Lower lobe of right lung (tissue), 2 donors: ENCODE measurements at regions not wholly inside any gene's neighbourhood (a gene's known extent, or its start where the extent isn't known, plus 50 kb on each side); places are given as distances from the start of the nearest gene placed in this dataset.

Experiments used
- ATAC-seq, 2 donors: fragments of 200-7000 bp; cut with Tn5 transposase; one replicate each; pipeline ENCODE4 v1.9.1; 2020 to 2022; ENCODE audit warnings: mild to moderate bottlenecking in 2 of 2, moderate library complexity in 2 of 2
- DNase-seq: peaks from one replicate; pipeline ENCODE4 v3.0.0-alpha.2; 2020
- H3K27ac ChIP-seq: fragments of 200-600 bp; one replicate; pipeline ENCODE4 v1.8.0; 2022
- H3K27me3 ChIP-seq: fragments of 200-600 bp; one replicate; pipeline ENCODE4 v1.8.0; 2022; ENCODE audit warnings: low read depth
- H3K36me3 ChIP-seq: fragments of 200-600 bp; one replicate; pipeline ENCODE4 v1.8.0; 2022; ENCODE audit warnings: mild to moderate bottlenecking
- H3K4me1 ChIP-seq: fragments of 200-600 bp; one replicate; pipeline ENCODE4 v1.8.0; 2022
- H3K4me3 ChIP-seq: fragments of 200-600 bp; one replicate; pipeline ENCODE4 v1.8.0; 2022; ENCODE audit warnings: mild to moderate bottlenecking
- H3K9me3 ChIP-seq: fragments of 200-600 bp; one replicate; pipeline ENCODE4 v1.8.0; 2022
- intact Hi-C: fragments of 100-400 bp; cut with DNase I; formaldehyde crosslinking; loops from one replicate; pipeline ENCODE4 v1.11.0; 2022
- TF ChIP-seq, protein P1 (sequence below): fragments of 200-600 bp; IDR thresholded peaks from one replicate; pipeline ENCODE4 v1.8.0; 2022; ENCODE audit warnings: antibody characterized with exemption, mild to moderate bottlenecking
- donor health status: DM: no; HTN: yes; CAD: no; lungs with severe emphysema.

GRCh38 chr4:162350331-162350730 lies 186.5 kb upstream of the FSTL5 start:
- DNase-seq (no peak), ATAC-seq (no peak)
- intact Hi-C loops: no loop called here
- H3K4me1 ChIP-seq: no peaks in the 10 kb centered on the region
- no peak overlapping the region for H3K4me3 ChIP-seq
- H3K36me3 ChIP-seq: no peaks in the 10 kb centered on the region
- H3K27ac ChIP-seq: no peak overlapping the region
- H3K27me3 ChIP-seq: no peaks in the 10 kb centered on the region
- TF ChIP-seq, protein P1, sequence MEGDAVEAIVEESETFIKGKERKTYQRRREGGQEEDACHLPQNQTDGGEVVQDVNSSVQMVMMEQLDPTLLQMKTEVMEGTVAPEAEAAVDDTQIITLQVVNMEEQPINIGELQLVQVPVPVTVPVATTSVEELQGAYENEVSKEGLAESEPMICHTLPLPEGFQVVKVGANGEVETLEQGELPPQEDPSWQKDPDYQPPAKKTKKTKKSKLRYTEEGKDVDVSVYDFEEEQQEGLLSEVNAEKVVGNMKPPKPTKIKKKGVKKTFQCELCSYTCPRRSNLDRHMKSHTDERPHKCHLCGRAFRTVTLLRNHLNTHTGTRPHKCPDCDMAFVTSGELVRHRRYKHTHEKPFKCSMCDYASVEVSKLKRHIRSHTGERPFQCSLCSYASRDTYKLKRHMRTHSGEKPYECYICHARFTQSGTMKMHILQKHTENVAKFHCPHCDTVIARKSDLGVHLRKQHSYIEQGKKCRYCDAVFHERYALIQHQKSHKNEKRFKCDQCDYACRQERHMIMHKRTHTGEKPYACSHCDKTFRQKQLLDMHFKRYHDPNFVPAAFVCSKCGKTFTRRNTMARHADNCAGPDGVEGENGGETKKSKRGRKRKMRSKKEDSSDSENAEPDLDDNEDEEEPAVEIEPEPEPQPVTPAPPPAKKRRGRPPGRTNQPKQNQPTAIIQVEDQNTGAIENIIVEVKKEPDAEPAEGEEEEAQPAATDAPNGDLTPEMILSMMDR: no peak
- no peaks in the 10 kb centered on the region for H3K9me3 ChIP-seq

DNA sequence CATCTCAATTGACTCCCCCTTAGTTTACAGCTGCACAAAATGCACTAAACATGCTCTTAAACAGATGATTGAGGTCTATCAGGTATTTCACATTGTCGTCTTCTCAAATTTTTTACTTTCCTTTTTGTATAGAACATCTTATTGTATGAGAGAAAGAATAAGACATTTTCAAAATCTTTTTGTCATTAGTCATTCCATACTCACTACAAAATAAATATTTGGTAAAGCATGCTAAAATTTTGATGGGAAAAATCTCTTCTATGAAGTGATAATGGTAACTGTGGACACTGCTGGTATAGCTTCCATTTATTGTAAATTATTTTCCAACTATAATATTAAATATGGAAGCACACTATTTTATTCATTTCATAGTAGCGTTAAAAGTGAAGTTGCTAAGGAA lies 185.6 kb upstream of the FSTL5 start:
- Histone ChIP-seq H3K9me3 (no peaks in the 10 kb centered on the region), H3K27me3 (no peaks in the 10 kb centered on the region), H3K4me3 (no peak overlapping the region), H3K27ac (no peak overlapping the region), H3K4me1 (no peaks in the 10 kb centered on the region), H3K36me3 (no peaks in the 10 kb centered on the region)
- intact Hi-C loops: no loop called here
- ATAC-seq (no peak), DNase-seq (no peak)
- TF ChIP-seq, protein P1: no peak

DNA sequence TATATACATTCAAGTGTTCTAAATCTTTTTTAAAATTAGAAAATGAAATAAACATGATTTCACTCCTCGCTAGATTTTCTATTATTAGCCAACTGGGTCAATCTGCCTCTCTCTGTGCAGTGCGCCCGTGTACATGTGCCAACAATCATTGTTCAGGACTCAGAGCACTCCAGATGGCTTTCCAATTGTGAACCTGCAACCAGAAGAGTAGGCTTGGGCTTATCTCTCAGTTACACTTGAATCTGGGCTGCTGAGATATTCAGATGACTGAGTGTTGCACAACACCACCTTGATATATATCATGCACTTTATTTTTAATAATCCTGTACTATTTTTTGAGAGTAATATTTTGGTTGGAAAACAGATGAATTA lies 184.0 kb upstream of the FSTL5 start:
- H3K9me3 ChIP-seq: no peaks in the 10 kb centered on the region
- ATAC-seq (no peak), DNase-seq (no peak)
- H3K4me1 ChIP-seq: no peaks in the 10 kb centered on the region
- TF ChIP-seq, protein P1: no peak
- no peaks in the 10 kb centered on the region for H3K36me3 ChIP-seq
- intact Hi-C loops: no loop called here
- no peak overlapping the region for H3K4me3 ChIP-seq
- H3K27ac ChIP-seq: no peak overlapping the region
- no peaks in the 10 kb centered on the region for H3K27me3 ChIP-seq

GRCh38 chr4:162347156-162347841 lies 183.5 kb upstream of the FSTL5 start:
- intact Hi-C loops: no loop called here
- Histone ChIP-seq H3K27ac (no peak overlapping the region), H3K9me3 (no peaks in the 10 kb centered on the region), H3K27me3 (no peaks in the 10 kb centered on the region), H3K4me3 (no peak overlapping the region), H3K4me1 (no peaks in the 10 kb centered on the region), H3K36me3 (no peaks in the 10 kb centered on the region)
- DNase-seq (no peak), ATAC-seq (no peak)
- TF ChIP-seq, protein P1: no peak

- no peak overlapping the region for H3K4me3 ChIP-seq
- H3K4me1 ChIP-seq: no peaks in the 10 kb centered on the region
- DNase-seq (no peak), ATAC-seq (no peak)
- no peaks in the 10 kb centered on the region for H3K27me3 ChIP-seq
- no peaks in the 10 kb centered on the region for H3K9me3 ChIP-seq
- no peak overlapping the region for H3K27ac ChIP-seq
- intact Hi-C loops: no loop called here
- H3K36me3 ChIP-seq: no peaks in the 10 kb centered on the region
- TF ChIP-seq, protein P1: no peak
Observed at GRCh38 chr4:162343967-162344366, 180.2 kb upstream of the FSTL5 start.
